SK-N-SH (cell line): ENCODE measurements at regions not wholly inside any gene's neighbourhood (a gene's known extent, or its start where the extent isn't known, plus 50 kb on each side); places are given as distances from the start of the nearest gene placed in this dataset.

Source experiments
- ELF1 ChIP-seq: IDR thresholded peaks from 2 replicates; pipeline ENCODE4 v1.4.0; 2012
- MAX ChIP-seq: IDR thresholded peaks from 2 replicates; pipeline ENCODE4 v1.4.0; 2012; ENCODE audit warnings: low read depth
- YY1 ChIP-seq: IDR thresholded peaks from 2 replicates; pipeline ENCODE4 v1.4.0; 2012; ENCODE audit warnings: low read depth, mild to moderate bottlenecking
- TF ChIP-seq, protein P1 (sequence below): IDR thresholded peaks from 2 replicates; pipeline ENCODE4 v1.4.0; 2012; ENCODE audit warnings: low read depth, borderline replicate concordance
- TF ChIP-seq, protein P2 (sequence below): fragments of 200-600 bp; sonication (generic); IDR thresholded peaks from 2 replicates; pipeline ENCODE4 v1.6.1; 2017; ENCODE audit warnings: antibody characterized with exemption, mild to moderate bottlenecking, moderate library complexity

- TF ChIP-seq, protein P1, sequence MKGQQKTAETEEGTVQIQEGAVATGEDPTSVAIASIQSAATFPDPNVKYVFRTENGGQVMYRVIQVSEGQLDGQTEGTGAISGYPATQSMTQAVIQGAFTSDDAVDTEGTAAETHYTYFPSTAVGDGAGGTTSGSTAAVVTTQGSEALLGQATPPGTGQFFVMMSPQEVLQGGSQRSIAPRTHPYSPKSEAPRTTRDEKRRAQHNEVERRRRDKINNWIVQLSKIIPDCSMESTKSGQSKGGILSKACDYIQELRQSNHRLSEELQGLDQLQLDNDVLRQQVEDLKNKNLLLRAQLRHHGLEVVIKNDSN = no peak
- TF ChIP-seq, protein P2, sequence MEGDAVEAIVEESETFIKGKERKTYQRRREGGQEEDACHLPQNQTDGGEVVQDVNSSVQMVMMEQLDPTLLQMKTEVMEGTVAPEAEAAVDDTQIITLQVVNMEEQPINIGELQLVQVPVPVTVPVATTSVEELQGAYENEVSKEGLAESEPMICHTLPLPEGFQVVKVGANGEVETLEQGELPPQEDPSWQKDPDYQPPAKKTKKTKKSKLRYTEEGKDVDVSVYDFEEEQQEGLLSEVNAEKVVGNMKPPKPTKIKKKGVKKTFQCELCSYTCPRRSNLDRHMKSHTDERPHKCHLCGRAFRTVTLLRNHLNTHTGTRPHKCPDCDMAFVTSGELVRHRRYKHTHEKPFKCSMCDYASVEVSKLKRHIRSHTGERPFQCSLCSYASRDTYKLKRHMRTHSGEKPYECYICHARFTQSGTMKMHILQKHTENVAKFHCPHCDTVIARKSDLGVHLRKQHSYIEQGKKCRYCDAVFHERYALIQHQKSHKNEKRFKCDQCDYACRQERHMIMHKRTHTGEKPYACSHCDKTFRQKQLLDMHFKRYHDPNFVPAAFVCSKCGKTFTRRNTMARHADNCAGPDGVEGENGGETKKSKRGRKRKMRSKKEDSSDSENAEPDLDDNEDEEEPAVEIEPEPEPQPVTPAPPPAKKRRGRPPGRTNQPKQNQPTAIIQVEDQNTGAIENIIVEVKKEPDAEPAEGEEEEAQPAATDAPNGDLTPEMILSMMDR = no peak
- no peak for TF ChIP-seq YY1
- no peak for TF ChIP-seq MAX
- TF ChIP-seq ELF1 = no peak
Observed at GRCh38 chr12:19644571-19644970, 205.3 kb downstream of the AEBP2 start.
